ENCODE measurements at regions not wholly inside any gene's neighbourhood (a gene's known extent, or its start where the extent isn't known, plus 50 kb on each side); places are given as distances from the start of the nearest gene placed in this dataset.

DNA sequence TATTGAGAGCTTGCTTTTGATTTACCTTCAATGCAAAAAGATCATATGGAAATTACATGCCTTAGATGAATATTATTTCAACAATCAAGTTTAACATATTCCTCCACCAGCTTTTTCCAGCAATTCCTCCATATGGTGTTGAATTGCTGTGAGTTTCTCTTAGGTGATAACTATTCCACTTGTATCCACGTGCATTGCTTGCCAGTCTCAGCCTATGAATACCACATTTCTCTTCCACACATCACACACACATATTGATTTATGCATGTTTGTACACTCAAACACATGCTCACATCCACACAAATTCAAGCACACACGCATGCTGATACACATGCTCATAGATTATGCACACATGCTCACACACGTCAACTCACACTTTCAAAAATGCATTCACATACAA lies 770.0 kb upstream of the LINC00305 start:
- no peak for TF ChIP-seq POLR2A (IDR thresholded peaks at IDR 0.05; ENCODE audit: low read length)
- no peak for TF ChIP-seq GATA1 (IDR thresholded peaks at IDR 0.05; ENCODE audit: low read depth, low read length)
